Stimulated activated CD4-positive, alpha-beta T cell treated with anti-CD3 and anti-CD28 coated beads, Interleukin-4, amount 100 ng/mL, for 24 hours (primary cell): ENCODE measurements at regions not wholly inside any gene's neighbourhood (a gene's known extent, or its start where the extent isn't known, plus 50 kb on each side); places are given as distances from the start of the nearest gene placed in this dataset.

Experiments
- DNase-seq: peaks from one replicate; pipeline ENCODE4 v3.0.0-alpha.2; 2020

GRCh38 chr12:29843036-29843435, 59.3 kb upstream of the TMTC1 start:
- no peak for DNase-seq

- DNase-seq = no peak
Measured at GRCh38 chr12:29838768-29839167, 55.0 kb upstream of the TMTC1 start.
